Activated CD8-positive, alpha-beta T cell treated with anti-CD3 and anti-CD28 coated beads for 36 hours (primary cell): ENCODE measurements at regions not wholly inside any gene's neighbourhood (a gene's known extent, or its start where the extent isn't known, plus 50 kb on each side); places are given as distances from the start of the nearest gene placed in this dataset.
"Not testable (repeated sequence)": the region's sequence is repeated elsewhere in the genome, so short reads cannot be mapped to it uniquely, and the experiment has no call there.

Source experiments
- ATAC-seq: fragments of 200-7000 bp; cut with Tn5 transposase; one replicate; pipeline ENCODE4 v1.10.0; 2021; ENCODE audit warnings: mild to moderate bottlenecking, moderate library complexity
- CTCF ChIA-PET: fragments of 350-600 bp; sonication (Branson Sonifier 250); formaldehyde crosslinking; loops from one replicate; lab custom pipeline; 2021; ENCODE audit warnings: antibody characterized with exemption; lab: Charles Lee
- POLR2A ChIA-PET: fragments of 350-600 bp; sonication (Branson Sonifier 250); formaldehyde crosslinking; loops from one replicate; lab custom pipeline; 2021; ENCODE audit warnings: antibody characterized with exemption; lab: Charles Lee
- DNase-seq: peaks from one replicate; pipeline ENCODE4 v3.0.0-alpha.2; 2020
- H3K27ac Mint-ChIP-seq: one replicate; pipeline ENCODE4 v1.8.0; 2021; ENCODE audit warnings: mild to moderate bottlenecking, mixed read lengths
- H3K27me3 Mint-ChIP-seq: one replicate; pipeline ENCODE4 v1.8.0; 2021; ENCODE audit warnings: mixed read lengths
- H3K36me3 Mint-ChIP-seq: one replicate; pipeline ENCODE4 v1.8.0; 2021; ENCODE audit warnings: low read depth, mixed read lengths
- H3K4me1 Mint-ChIP-seq: one replicate; pipeline ENCODE4 v1.8.0; 2021; ENCODE audit warnings: low read depth, mixed read lengths
- H3K4me3 Mint-ChIP-seq: one replicate; pipeline ENCODE4 v1.8.0; 2021; ENCODE audit warnings: mild to moderate bottlenecking, moderate library complexity, mixed read lengths
- H3K9me3 Mint-ChIP-seq: one replicate; pipeline ENCODE4 v1.8.0; 2021; ENCODE audit warnings: mixed read lengths
- CTCF ChIP-seq: fragments of 200-600 bp; IDR thresholded peaks from one replicate; pipeline ENCODE4 v1.8.0; 2022; ENCODE audit warnings: antibody characterized with exemption, mild to moderate bottlenecking
- intact Hi-C: fragments of 100-400 bp; cut with micrococcal nuclease; formaldehyde crosslinking; loops from one replicate; pipeline ENCODE4 v1.10.0; 2022

GRCh38 chr1:70778934-70779333, 268.7 kb downstream of the PTGER3 start:
- Mint-ChIP-seq H3K9me3 (no peaks in the 10 kb centered on the region), H3K4me1 (no peaks in the 10 kb centered on the region), H3K4me3 (no peak overlapping the region), H3K27me3 (no peaks in the 10 kb centered on the region), H3K36me3 (no peaks in the 10 kb centered on the region), H3K27ac (no peak overlapping the region)
- ATAC-seq: no peak
- no peak for DNase-seq
- ChIA-PET POLR2A (no interaction called here), CTCF (no interaction called here)
- intact Hi-C loops: no loop called here
- TF ChIP-seq CTCF: no peak

- Mint-ChIP-seq H3K4me3 (no peak overlapping the region), H3K4me1 (no peaks in the 10 kb centered on the region), H3K9me3 (no peaks in the 10 kb centered on the region), H3K27ac (no peak overlapping the region), H3K27me3 (no peaks in the 10 kb centered on the region), H3K36me3 (no peaks in the 10 kb centered on the region)
- no peak for DNase-seq
- TF ChIP-seq CTCF: no peak
- ATAC-seq: peak; percentile 39
- intact Hi-C loops: no loop called here
- ChIA-PET POLR2A (no interaction called here), CTCF (no interaction called here)
These were observed 268.0 kb downstream of the PTGER3 start for GRCh38 chr1:70779571-70779970.

GRCh38 chr1:70785287-70785686, 262.3 kb downstream of the PTGER3 start:
- no peak overlapping the region for H3K27ac Mint-ChIP-seq
- no peak for TF ChIP-seq CTCF
- no peaks in the 10 kb centered on the region for H3K27me3 Mint-ChIP-seq
- DNase-seq (no peak), ATAC-seq (no peak)
- no peak overlapping the region for H3K4me3 Mint-ChIP-seq
- intact Hi-C loops: no loop called here
- no peaks in the 10 kb centered on the region for H3K4me1 Mint-ChIP-seq
- POLR2A ChIA-PET: no interaction called here
- CTCF ChIA-PET: no interaction called here
- no peaks in the 10 kb centered on the region for H3K9me3 Mint-ChIP-seq
- no peaks in the 10 kb centered on the region for H3K36me3 Mint-ChIP-seq

GRCh38 chr1:70790232-70790923, 257.2 kb downstream of the PTGER3 start:
- no peak for TF ChIP-seq CTCF
- DNase-seq (no peak), ATAC-seq (no peak)
- Mint-ChIP-seq H3K4me3 (no peak overlapping the region), H3K36me3 (no peaks in the 10 kb centered on the region), H3K27me3 (no peaks in the 10 kb centered on the region), H3K9me3 (no peaks in the 10 kb centered on the region), H3K4me1 (no peaks in the 10 kb centered on the region), H3K27ac (no peak overlapping the region)
- ChIA-PET POLR2A (no interaction called here), CTCF (no interaction called here)
- intact Hi-C loops: no loop called here

DNA sequence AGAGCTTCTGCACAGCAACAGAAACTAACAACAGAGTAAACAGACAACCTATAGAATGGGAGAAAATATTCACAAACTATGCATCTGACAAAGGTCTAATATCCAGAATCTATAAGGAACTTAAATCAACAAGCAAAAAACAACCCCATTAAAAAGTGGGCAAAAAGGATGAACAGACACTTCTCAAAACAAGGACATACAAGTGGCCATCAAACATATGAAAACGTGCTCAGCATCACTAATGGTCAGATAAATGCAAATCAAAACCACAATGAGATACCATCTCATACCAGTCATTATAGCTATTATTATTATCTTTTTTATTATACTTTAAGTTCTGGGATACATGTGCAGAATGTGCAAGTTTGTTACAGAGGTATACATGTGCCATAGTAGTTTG, 252.6 kb downstream of the PTGER3 start:
- intact Hi-C loops, H3K4me3 Mint-ChIP-seq, DNase-seq, H3K27me3 Mint-ChIP-seq, POLR2A ChIA-PET, H3K4me1 Mint-ChIP-seq, ATAC-seq, CTCF ChIA-PET, H3K27ac Mint-ChIP-seq, H3K9me3 Mint-ChIP-seq, H3K36me3 Mint-ChIP-seq: not testable (repeated sequence)

DNA sequence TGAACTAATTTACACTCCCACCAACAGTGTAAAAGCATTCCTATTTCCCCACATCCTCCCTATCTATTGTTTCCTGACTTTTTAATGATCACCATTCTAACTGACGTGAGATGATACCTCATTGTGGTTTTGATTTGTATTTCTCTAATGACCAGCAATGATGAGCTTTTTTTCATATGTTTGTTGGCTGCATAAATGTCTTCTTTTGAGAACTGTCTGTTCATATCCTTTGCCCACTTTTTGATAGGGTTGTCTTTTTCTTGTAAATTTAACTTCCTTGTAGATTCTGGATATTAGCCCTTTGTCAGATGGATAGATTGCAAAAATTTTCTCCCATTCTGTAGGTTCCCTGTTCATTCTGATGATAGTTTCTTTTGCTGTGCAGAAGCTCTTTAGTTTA, 251.3 kb downstream of the PTGER3 start:
- intact Hi-C loops, H3K27ac Mint-ChIP-seq, CTCF ChIA-PET, POLR2A ChIA-PET, H3K9me3 Mint-ChIP-seq, ATAC-seq, H3K36me3 Mint-ChIP-seq, H3K4me1 Mint-ChIP-seq, DNase-seq, H3K4me3 Mint-ChIP-seq, H3K27me3 Mint-ChIP-seq: not testable (repeated sequence)

DNA sequence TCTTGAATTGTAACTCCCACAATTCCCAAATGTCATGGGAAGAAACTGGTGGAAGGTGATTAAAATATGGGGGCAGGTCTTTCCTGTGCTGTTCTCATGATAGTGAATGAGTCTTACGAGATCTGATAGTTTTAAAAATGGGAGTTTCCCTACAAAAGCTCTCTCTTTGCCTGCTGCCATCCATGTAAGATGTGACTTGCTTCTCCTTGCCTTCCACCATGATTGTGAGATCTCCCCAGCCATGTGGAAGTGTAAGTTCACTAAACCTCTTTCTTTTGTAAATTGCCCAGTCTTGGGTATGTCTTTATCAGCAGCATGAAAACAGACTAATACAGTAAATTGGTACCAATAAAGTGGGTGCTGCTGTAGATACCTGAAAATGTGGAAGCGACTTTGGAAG, 245.0 kb downstream of the PTGER3 start:
- H3K4me3 Mint-ChIP-seq, ATAC-seq, H3K36me3 Mint-ChIP-seq, H3K9me3 Mint-ChIP-seq, POLR2A ChIA-PET, CTCF ChIA-PET, H3K27ac Mint-ChIP-seq, H3K4me1 Mint-ChIP-seq, DNase-seq, intact Hi-C loops, H3K27me3 Mint-ChIP-seq: not testable (repeated sequence)
